Astrocyte of the spinal cord (primary cell): ENCODE measurements at regions not wholly inside any gene's neighbourhood (a gene's known extent, or its start where the extent isn't known, plus 50 kb on each side); places are given as distances from the start of the nearest gene placed in this dataset.
A peak's percentile ranks its signal among the peaks of the same experiment; 100 is the strongest.

Source experiments
- DNase-seq: peaks from one replicate; pipeline ENCODE4 v3.0.0; 2011; ENCODE audit warnings: low read depth, low spot score
- H3K4me3 ChIP-seq: 2 replicates; pipeline ENCODE4 v1.5.1; 2011; ENCODE audit warnings: low read depth, mild to moderate bottlenecking, low read length, moderate library complexity
- CTCF ChIP-seq: IDR thresholded peaks from 2 replicates; pipeline ENCODE4 v1.5.1; 2012; ENCODE audit warnings: low read depth, mild to moderate bottlenecking, low read length, inconsistent platforms
- in situ Hi-C: cut with HindIII; loops from 2 replicates; pipeline ENCODE4 v1.10.0; 2017; ENCODE audit warnings: low sequenced_read_pairs

GRCh38 chr16:14368399-14368798 is 261.7 kb downstream of the PARN start:
- no peak for TF ChIP-seq CTCF
- H3K4me3 ChIP-seq: no peak overlapping the region
- DNase-seq: no peak
- in situ Hi-C loops: no loop called here

- in situ Hi-C loops: no loop called here
- no peak for DNase-seq
- H3K4me3 ChIP-seq: no peak overlapping the region
- no peak for TF ChIP-seq CTCF
Observed at GRCh38 chr16:14366974-14367707, 262.9 kb downstream of the PARN start.

- in situ Hi-C loops: no loop called here
- no peak for DNase-seq
- no peak for TF ChIP-seq CTCF
Observed at GRCh38 chr16:14366447-14366846, 263.6 kb downstream of the PARN start.

GRCh38 chr16:14365200-14365851 is 264.7 kb downstream of the PARN start:
- TF ChIP-seq CTCF: no peak
- in situ Hi-C loops: no loop called here
- H3K4me3 ChIP-seq: no peak overlapping the region
- peak; percentile 9 for DNase-seq

More at GRCh38 chr16:14366447-14366846, 263.6 kb downstream of the PARN start:
- H3K4me3 ChIP-seq: no peak overlapping the region

GRCh38 chr16:14364386-14365199 is 265.5 kb downstream of the PARN start:
- peak; percentile 4 for TF ChIP-seq CTCF
- H3K4me3 ChIP-seq: no peak overlapping the region
- peak; percentile 85 for DNase-seq
- in situ Hi-C loops: no loop called here

GRCh38 chr16:14364112-14364385 is 266.0 kb downstream of the PARN start:
- DNase-seq: no peak
- no peak overlapping the region for H3K4me3 ChIP-seq
- in situ Hi-C loops: no loop called here

More at GRCh38 chr16:14364112-14364385, 266.0 kb downstream of the PARN start:
- TF ChIP-seq CTCF: no peak
